K562 (cell line): ENCODE measurements at regions not wholly inside any gene's neighbourhood (a gene's known extent, or its start where the extent isn't known, plus 50 kb on each side); places are given as distances from the start of the nearest gene placed in this dataset.

Experiments used
- ATAC-seq: fragments of 200-7000 bp; cut with Tn5 transposase; 3 replicates; pipeline ENCODE4 v1.9.1; 2020; ENCODE audit warnings: moderate library complexity
- BruUV-seq: library from RNA; stranded (reverse); fragments of 400-500 nt; replicated peaks from 2 replicates; lab custom pipeline; 2021; lab: Mats Ljungman, UMichigan
- CTCF ChIA-PET: fragments of 300-600 bp; formaldehyde crosslinking; extraction: SDS; loops from one replicate; lab custom pipeline; 2021; ENCODE audit warnings: low intra/inter-chr PET ratio; lab: Yijun Ruan, JAX
- POLR2A ChIA-PET: fragments of 300-600, 350-650 bp; sonication (Branson Sonifier 250); formaldehyde crosslinking; extraction: SDS; loops from one replicate; lab custom pipeline; 2021; ENCODE audit warnings: antibody characterized with exemption, inconsistent platforms; lab: Yijun Ruan, JAX
- DNase-seq, 4 experiments: peaks; one replicate each; pipeline versions ENCODE4 v3.0.0 to v3.0.0-alpha.2; 2011 to 2018; ENCODE audit warnings: low spot score in 3 of 4, mixed read lengths in 3 of 4; ENCODE audit errors: extremely low read depth in 1 of 4
- FAIRE-seq: peaks from 2 replicates; lab custom pipeline; 2011; peaks lifted over from hg19 to GRCh38; lab: Jason Lieb, UNC
- H2AFZ ChIP-seq: 2 replicates; pipeline ENCODE4 v1.6.0; 2011; ENCODE audit warnings: low read depth, low read length, control low read depth, inconsistent platforms
- H3K27ac ChIP-seq: fragments of 200-600 bp; 3 replicates; pipeline ENCODE4 v1.8.0; 2011; ENCODE audit warnings: low read depth, mild to moderate bottlenecking, control low read depth, inconsistent platforms, low read length, moderate library complexity, mixed read lengths; ENCODE audit errors: extremely low read depth
- H3K27me3 ChIP-seq, 2 experiments: fragments of 300-600 bp in 1 of 2; 2 replicates in 1 of 2; 3 replicates in 1 of 2; pipeline versions ENCODE4 v1.6.0 to v1.8.0; 2011; ENCODE audit warnings: inconsistent platforms in 2 of 2, low read length in 2 of 2, mild to moderate bottlenecking in 1 of 2, mixed read lengths in 1 of 2, moderate library complexity in 1 of 2; ENCODE audit not compliant: control insufficient read depth in 2 of 2, insufficient read depth in 2 of 2
- H3K36me3 ChIP-seq: fragments of 300-600 bp; 3 replicates; pipeline ENCODE4 v1.8.0; 2011; ENCODE audit warnings: mild to moderate bottlenecking, low read length, inconsistent platforms; ENCODE audit not compliant: control insufficient read depth, insufficient read depth
- H3K4me1 ChIP-seq, 2 experiments: fragments of 200-600 bp in 1 of 2; replicated peaks in 1 of 2; 2 replicates in 1 of 2; 3 replicates in 1 of 2; pipeline versions ENCODE4 v1.5.1 to v1.8.0; 2011; ENCODE audit warnings: inconsistent platforms in 2 of 2, low read length in 2 of 2, mild to moderate bottlenecking in 1 of 2, mixed read lengths in 1 of 2, moderate library complexity in 1 of 2; ENCODE audit not compliant: control insufficient read depth in 2 of 2, insufficient read depth in 2 of 2
- H3K4me2 ChIP-seq: 2 replicates; pipeline ENCODE4 v1.6.1; 2011; ENCODE audit warnings: low read length, control low read depth, inconsistent platforms, mixed read lengths; ENCODE audit not compliant: insufficient read depth
- H3K4me3 ChIP-seq: fragments of 200-600 bp; sonication (generic), shearing (Covaris generic); 2 replicates; pipeline ENCODE4 v1.5.1; 2016; ENCODE audit warnings: control low read depth, inconsistent platforms
- H3K79me2 ChIP-seq: fragments of 200-600 bp; 3 replicates; pipeline ENCODE4 v1.8.0; 2011; ENCODE audit warnings: low read length, inconsistent platforms; ENCODE audit not compliant: control insufficient read depth, insufficient read depth
- H3K9ac ChIP-seq, 2 experiments: 2 replicates each; pipeline versions ENCODE4 v1.6.0 to v1.6.1; 2011; ENCODE audit warnings: low read depth in 2 of 2, low read length in 2 of 2, control low read depth in 1 of 2, inconsistent platforms in 1 of 2, mild to moderate bottlenecking in 1 of 2, mixed read lengths in 1 of 2; ENCODE audit not compliant: insufficient read depth in 1 of 2
- H3K9me1 ChIP-seq: one replicate; pipeline ENCODE4 v1.6.0; 2011; ENCODE audit warnings: inconsistent platforms, mild to moderate bottlenecking, low read length, moderate library complexity; ENCODE audit not compliant: control insufficient read depth, insufficient read depth
- H3K9me3 ChIP-seq: replicated peaks from 2 replicates; pipeline ENCODE4 v1.5.1; 2011; ENCODE audit warnings: low read depth, low read length, inconsistent platforms; ENCODE audit not compliant: control insufficient read depth, insufficient read depth
- H4K20me1 ChIP-seq: replicated peaks from 2 replicates; pipeline ENCODE4 v1.6.1; 2011; ENCODE audit warnings: low read length, inconsistent platforms, mixed read lengths; ENCODE audit not compliant: control insufficient read depth, insufficient read depth
- ATF2 ChIP-seq: sonication (generic); formaldehyde crosslinking; IDR thresholded peaks from 2 replicates; pipeline ENCODE4 v1.8.1; 2022; ENCODE audit warnings: missing genetic modification reagents
- CLOCK ChIP-seq: fragments of 250-450 bp; sonication (Bioruptor Pico); IDR thresholded peaks from 2 replicates; pipeline ENCODE4 v1.4.0; 2020; ENCODE audit warnings: mild to moderate bottlenecking, moderate library complexity, borderline replicate concordance
- CSDE1 ChIP-seq, 2 experiments: fragments of 450-650 bp; IDR thresholded peaks; 2 replicates each; pipeline ENCODE4 v1.6.1; 2016; ENCODE audit warnings: mild to moderate bottlenecking in 1 of 2
- HMGN3 ChIP-seq: IDR thresholded peaks from 2 replicates; pipeline ENCODE4 v1.6.1; 2011; ENCODE audit warnings: borderline replicate concordance, low read depth, mild to moderate bottlenecking, mixed read lengths, low read length; ENCODE audit not compliant: insufficient read length; ENCODE audit errors: extremely low read depth
- ILK ChIP-seq: fragments of 450-650 bp; IDR thresholded peaks from 2 replicates; pipeline ENCODE4 v1.6.1; 2016; ENCODE audit warnings: missing genetic modification characterization, low read depth, mild to moderate bottlenecking, missing compliant biosample characterization, moderate library complexity, borderline replicate concordance
- MXI1 ChIP-seq: IDR thresholded peaks from 2 replicates; pipeline ENCODE4 v1.6.1; 2011; ENCODE audit warnings: low read depth, mild to moderate bottlenecking, improper control_type of control experiment, low read length
- NCOA6 ChIP-seq: fragments of 450-650 bp; IDR thresholded peaks from 2 replicates; pipeline ENCODE4 v1.6.1; 2017; ENCODE audit warnings: mild to moderate bottlenecking
- SMARCE1 ChIP-seq: fragments of 450-650 bp; IDR thresholded peaks from 2 replicates; pipeline ENCODE4 v1.7.1; 2016; ENCODE audit warnings: mild to moderate bottlenecking
- SREBF2 ChIP-seq: sonication (generic); formaldehyde crosslinking; IDR thresholded peaks from 2 replicates; pipeline ENCODE4 v1.4.0; 2020; ENCODE audit warnings: mild to moderate bottlenecking, missing genetic modification reagents
- TEAD4 ChIP-seq, 2 experiments: sonication (generic) in 1 of 2; formaldehyde crosslinking in 1 of 2; IDR thresholded peaks; 2 replicates each; pipeline versions ENCODE4 v1.6.1 to v1.8.0; 2012 to 2022; ENCODE audit warnings: borderline replicate concordance in 1 of 2, inconsistent platforms in 1 of 2, low read length in 1 of 2, mild to moderate bottlenecking in 1 of 2, missing genetic modification reagents in 1 of 2
- ZNF133 ChIP-seq: fragments of 250-450 bp; sonication (Bioruptor Pico); IDR thresholded peaks from 2 replicates; pipeline ENCODE4 v1.4.0; 2020; ENCODE audit warnings: mild to moderate bottlenecking
- in situ Hi-C: fragments of 300-500 bp; cut with MboI; formaldehyde crosslinking; loops from 4 replicates; pipeline ENCODE4 v1.15.0; 2018; ENCODE audit warnings: inconsistent platforms, mixed read lengths
- intact Hi-C: fragments of 100-400 bp; cut with micrococcal nuclease; formaldehyde crosslinking; loops from 2 replicates; pipeline ENCODE4 v1.14.2; 2022

- Histone ChIP-seq H3K27me3 (peaks cover 0 to 4% of the 10 kb centered on the region in 2 experiments; a peak in 3 of 5 replicates), H3K9me3 (no peaks in the 10 kb centered on the region), H2AFZ (no peak overlapping the region), H3K9ac (no peak overlapping the region), H3K4me3 (no peak overlapping the region), H4K20me1 (no peaks in the 10 kb centered on the region), H3K27ac (no peak overlapping the region), H3K4me1 (no peaks in the 10 kb centered on the region), H3K9me1 (no peaks in the 10 kb centered on the region), H3K4me2 (no peak overlapping the region), H3K36me3 (no peaks in the 10 kb centered on the region), H3K79me2 (no peaks in the 10 kb centered on the region)
- DNase-seq (no peak), FAIRE-seq (no peak), ATAC-seq (no peak)
- POLR2A ChIA-PET, result no interaction called here
- TF ChIP-seq SMARCE1, result no peak
- TF ChIP-seq MXI1, result no peak
- TF ChIP-seq ATF2 (CRISPR knock-in tag), result no peak
- TF ChIP-seq ILK (tag), result no peak
- no peak for TF ChIP-seq TEAD4 (IDR thresholded peaks at IDR 0.05; ENCODE audit: low read length)
- no peak for TF ChIP-seq TEAD4 (CRISPR knock-in tag; IDR thresholded peaks at IDR 0.05; ENCODE audit: borderline replicate concordance)
- no peak for TF ChIP-seq HMGN3
- no peak for TF ChIP-seq CSDE1 (IDR thresholded peaks at IDR 0.05)
- TF ChIP-seq SREBF2 (CRISPR knock-in tag), result no peak
- no peak for TF ChIP-seq CLOCK (CRISPR knock-in tag)
- TF ChIP-seq ZNF133 (CRISPR knock-in tag), result no peak
- no peak for TF ChIP-seq NCOA6
- intact Hi-C loops, result no loop called here
- CTCF ChIA-PET, result no interaction called here
- no TSS peak for BruUV-seq
- in situ Hi-C loops, result no loop called here
Measured at GRCh38 chr4:127441571-127441970, 191.2 kb upstream of the INTU start.
